Mesothelial cell of epicardium (in vitro differentiated cells): ENCODE measurements at regions not wholly inside any gene's neighbourhood (a gene's known extent, or its start where the extent isn't known, plus 50 kb on each side); places are given as distances from the start of the nearest gene placed in this dataset.

Source experiments
- DNase-seq, 2 experiments: peaks; one replicate each; pipeline ENCODE4 v3.0.0; 2021; ENCODE audit warnings: low spot score in 2 of 2; ENCODE audit not compliant: unreplicated experiment in 2 of 2
- H3K27ac Mint-ChIP-seq: 2 replicates; pipeline ENCODE4 v1.8.0; 2021; ENCODE audit warnings: mixed read lengths
- H3K27me3 Mint-ChIP-seq: 2 replicates; pipeline ENCODE4 v1.8.0; 2021; ENCODE audit warnings: low read depth, mixed read lengths
- H3K36me3 Mint-ChIP-seq: 2 replicates; pipeline ENCODE4 v1.8.0; 2021; ENCODE audit warnings: mixed read lengths
- H3K4me1 Mint-ChIP-seq: 2 replicates; pipeline ENCODE4 v1.8.0; 2021; ENCODE audit warnings: mixed read lengths
- H3K4me3 Mint-ChIP-seq: 2 replicates; pipeline ENCODE4 v1.8.0; 2021; ENCODE audit warnings: mild to moderate bottlenecking, moderate library complexity, mixed read lengths
- H3K9me3 Mint-ChIP-seq: 2 replicates; pipeline ENCODE4 v1.8.0; 2021; ENCODE audit warnings: mixed read lengths
- TF ChIP-seq, protein P1 (sequence below): fragments of 200-600 bp; sonication (generic); IDR thresholded peaks from one replicate; pipeline ENCODE4 v1.5.0; 2021; ENCODE audit warnings: antibody characterized with exemption; ENCODE audit not compliant: unreplicated experiment

DNA sequence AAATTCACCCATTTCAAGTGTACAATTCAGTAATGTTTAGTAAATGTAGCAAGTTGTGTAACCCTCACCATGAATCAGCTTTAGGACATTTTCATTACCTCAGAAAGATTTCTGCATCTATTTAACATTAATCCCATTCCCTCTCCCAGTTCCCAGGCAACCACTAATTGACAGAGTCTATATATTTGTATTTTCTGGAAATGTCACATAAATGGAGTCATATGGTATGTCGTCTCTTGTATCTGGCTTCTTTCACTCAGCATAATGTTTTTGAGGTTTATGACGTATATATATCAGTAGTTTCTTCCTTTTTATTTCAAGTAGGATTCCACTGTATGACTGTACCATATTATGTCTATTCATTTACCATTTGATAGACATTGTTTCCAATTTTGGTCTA is 199.8 kb downstream of the CYB561 start:
- Mint-ChIP-seq H3K9me3 (peaks cover 20% of the 10 kb centered on the region), H3K4me3 (no peak overlapping the region), H3K27me3 (no peaks in the 10 kb centered on the region), H3K36me3 (peaks cover 21% of the 10 kb centered on the region), H3K27ac (peak overlapping the region; percentile 40), H3K4me1 (peaks cover 14% of the 10 kb centered on the region)
- no peak for DNase-seq
- TF ChIP-seq, protein P1, sequence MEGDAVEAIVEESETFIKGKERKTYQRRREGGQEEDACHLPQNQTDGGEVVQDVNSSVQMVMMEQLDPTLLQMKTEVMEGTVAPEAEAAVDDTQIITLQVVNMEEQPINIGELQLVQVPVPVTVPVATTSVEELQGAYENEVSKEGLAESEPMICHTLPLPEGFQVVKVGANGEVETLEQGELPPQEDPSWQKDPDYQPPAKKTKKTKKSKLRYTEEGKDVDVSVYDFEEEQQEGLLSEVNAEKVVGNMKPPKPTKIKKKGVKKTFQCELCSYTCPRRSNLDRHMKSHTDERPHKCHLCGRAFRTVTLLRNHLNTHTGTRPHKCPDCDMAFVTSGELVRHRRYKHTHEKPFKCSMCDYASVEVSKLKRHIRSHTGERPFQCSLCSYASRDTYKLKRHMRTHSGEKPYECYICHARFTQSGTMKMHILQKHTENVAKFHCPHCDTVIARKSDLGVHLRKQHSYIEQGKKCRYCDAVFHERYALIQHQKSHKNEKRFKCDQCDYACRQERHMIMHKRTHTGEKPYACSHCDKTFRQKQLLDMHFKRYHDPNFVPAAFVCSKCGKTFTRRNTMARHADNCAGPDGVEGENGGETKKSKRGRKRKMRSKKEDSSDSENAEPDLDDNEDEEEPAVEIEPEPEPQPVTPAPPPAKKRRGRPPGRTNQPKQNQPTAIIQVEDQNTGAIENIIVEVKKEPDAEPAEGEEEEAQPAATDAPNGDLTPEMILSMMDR = no peak

DNA sequence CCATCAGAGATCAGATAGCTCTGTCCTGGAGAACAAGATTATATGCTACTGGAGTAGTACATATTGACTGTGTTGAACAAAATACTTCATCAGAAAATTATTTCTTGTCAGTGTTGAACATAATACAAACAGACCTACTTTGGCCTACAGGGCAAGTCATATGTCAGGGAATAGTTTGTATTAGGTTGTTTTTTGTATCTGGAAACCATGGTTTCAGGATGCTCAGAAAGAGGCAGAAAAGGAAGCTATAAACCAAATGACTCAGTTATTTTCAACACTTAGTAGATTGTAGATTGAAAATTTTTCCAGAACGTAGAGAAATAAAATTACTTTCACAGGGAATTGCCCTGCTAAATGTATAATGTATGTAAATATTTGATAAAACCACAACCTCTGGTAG is 198.4 kb downstream of the CYB561 start:
- Mint-ChIP-seq H3K27ac (no peak overlapping the region), H3K27me3 (no peaks in the 10 kb centered on the region), H3K4me3 (no peak overlapping the region), H3K9me3 (peaks cover 17% of the 10 kb centered on the region), H3K36me3 (peaks cover 17% of the 10 kb centered on the region), H3K4me1 (peaks cover 14% of the 10 kb centered on the region)
- TF ChIP-seq, protein P1 = no peak
- no peak for DNase-seq

DNA sequence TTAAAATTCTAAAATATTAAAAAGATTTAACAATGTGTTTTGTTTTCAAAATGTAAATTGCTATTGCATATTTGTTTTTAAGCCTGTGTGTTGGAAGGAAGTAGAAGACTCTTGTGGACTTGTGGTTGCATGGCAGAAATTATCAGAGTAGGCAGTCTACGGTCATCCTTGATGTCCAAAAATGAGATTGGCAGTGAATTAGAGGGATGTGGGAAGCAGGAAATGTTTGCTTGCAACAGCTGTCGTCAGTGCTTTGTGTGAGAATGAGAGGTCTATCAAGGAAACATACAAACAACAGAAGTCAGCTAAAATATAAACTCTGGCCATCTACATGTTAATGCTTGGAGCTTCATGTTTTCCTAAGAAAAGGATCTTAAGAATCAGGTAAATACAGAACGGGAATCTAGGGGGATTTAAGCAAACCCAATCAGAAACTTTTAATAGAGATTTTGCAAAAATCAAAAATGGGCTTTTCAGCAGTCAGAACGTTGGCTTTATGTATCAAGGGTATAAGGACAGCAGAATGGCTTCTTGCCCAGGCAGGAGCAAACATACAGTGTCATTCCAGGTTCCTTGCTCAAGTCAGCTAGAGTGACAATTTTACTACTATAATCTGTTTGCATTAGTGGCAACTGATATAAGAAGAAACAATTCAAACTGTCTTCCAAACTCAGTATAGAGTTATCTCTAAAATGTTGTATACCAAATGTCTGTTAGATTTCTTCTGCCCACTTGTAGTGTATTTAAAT is 196.7 kb downstream of the CYB561 start:
- Mint-ChIP-seq H3K4me3 (no peak overlapping the region), H3K36me3 (peaks cover 12% of the 10 kb centered on the region), H3K27me3 (no peaks in the 10 kb centered on the region), H3K9me3 (peaks cover 12% of the 10 kb centered on the region), H3K27ac (no peak overlapping the region), H3K4me1 (peaks cover 14% of the 10 kb centered on the region)
- no peak for DNase-seq
- TF ChIP-seq, protein P1 = no peak

DNA sequence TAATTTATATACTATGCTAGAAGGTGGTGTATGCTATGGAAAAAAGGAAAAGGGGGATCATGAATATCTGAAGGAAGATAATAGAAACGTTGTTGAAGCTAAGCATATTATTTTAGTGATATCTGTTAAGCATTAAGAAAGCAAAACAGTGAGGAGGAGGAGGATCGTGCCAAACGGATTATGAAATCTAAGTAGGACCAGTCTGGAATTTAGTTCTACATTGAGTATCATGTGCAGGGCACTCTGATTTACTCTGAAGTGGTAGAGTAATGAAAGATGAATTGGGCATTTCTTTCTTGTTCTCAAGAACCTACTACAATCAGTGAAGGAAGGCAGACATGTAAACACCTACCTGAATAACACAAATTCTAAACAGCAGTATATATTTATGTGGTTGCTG is 195.3 kb downstream of the CYB561 start:
- no peak overlapping the region for H3K27ac Mint-ChIP-seq
- H3K36me3 Mint-ChIP-seq = peaks cover 14% of the 10 kb centered on the region
- DNase-seq = no peak
- no peak overlapping the region for H3K4me3 Mint-ChIP-seq
- H3K4me1 Mint-ChIP-seq = peaks cover 14% of the 10 kb centered on the region
- peaks cover 15% of the 10 kb centered on the region for H3K9me3 Mint-ChIP-seq
- H3K27me3 Mint-ChIP-seq = no peaks in the 10 kb centered on the region
- TF ChIP-seq, protein P1 = no peak

DNA sequence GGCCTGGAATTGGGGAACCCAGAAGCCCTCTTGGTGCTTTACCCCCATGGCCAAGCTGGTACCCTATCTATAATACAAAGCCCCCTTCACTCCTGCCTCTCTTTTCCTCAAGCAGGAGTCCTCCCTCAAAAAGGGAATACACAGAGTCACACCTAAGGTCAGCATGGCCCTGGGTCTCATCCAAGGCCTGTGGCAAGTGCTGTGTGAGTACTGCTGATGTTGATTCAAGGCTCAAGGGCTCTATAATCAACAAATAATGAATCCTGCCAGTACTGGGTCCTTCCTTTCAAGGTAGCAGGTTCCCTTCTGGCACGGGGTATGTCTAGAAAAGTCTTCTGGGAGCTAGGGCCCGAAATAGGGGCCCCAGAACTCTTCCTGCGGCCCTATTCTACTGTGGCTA is 187.3 kb downstream of the CYB561 start:
- H3K4me3 Mint-ChIP-seq = no peak overlapping the region
- peaks cover 5% of the 10 kb centered on the region for H3K4me1 Mint-ChIP-seq
- peaks cover 28% of the 10 kb centered on the region for H3K9me3 Mint-ChIP-seq
- no peak overlapping the region for H3K27ac Mint-ChIP-seq
- DNase-seq = no peak
- peaks cover 32% of the 10 kb centered on the region for H3K36me3 Mint-ChIP-seq
- TF ChIP-seq, protein P1 = no peak
- H3K27me3 Mint-ChIP-seq = no peaks in the 10 kb centered on the region
